ENCODE measurements at regions not wholly inside any gene's neighbourhood (a gene's known extent, or its start where the extent isn't known, plus 50 kb on each side); places are given as distances from the start of the nearest gene placed in this dataset.

DNA sequence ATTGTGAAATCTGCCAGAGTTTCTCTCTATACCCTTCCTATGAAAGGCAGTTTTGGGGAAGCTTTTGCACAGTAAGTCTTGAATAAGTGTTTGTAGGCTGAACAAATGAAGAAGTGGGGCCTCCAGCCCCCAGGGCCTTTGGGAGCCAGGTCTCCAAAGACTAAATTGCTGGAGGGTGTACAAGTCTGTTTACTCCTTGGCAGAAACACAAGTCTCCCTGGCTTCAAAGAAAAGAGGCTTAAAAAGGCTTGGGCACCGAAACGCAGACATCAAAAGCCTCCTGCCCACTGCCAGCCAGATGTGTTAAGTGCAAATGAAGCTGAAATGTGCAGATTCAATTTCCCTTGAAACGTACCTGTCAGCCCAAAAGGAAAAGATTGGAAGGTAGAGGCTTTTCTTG, 146.3 kb downstream of the TMEM132E start (continued):
- TF ChIP-seq, protein P1, sequence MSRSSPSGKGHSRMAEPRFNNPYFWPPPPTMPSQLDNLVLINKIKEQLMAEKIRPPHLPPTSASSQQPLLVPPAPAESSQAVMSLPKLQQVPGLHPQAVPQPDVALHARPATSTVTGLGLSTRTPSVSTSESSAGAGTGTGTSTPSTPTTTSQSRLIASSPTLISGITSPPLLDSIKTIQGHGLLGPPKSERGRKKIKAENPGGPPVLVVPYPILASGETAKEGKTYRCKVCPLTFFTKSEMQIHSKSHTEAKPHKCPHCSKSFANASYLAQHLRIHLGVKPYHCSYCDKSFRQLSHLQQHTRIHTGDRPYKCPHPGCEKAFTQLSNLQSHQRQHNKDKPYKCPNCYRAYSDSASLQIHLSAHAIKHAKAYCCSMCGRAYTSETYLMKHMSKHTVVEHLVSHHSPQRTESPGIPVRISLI (CRISPR knock-in tag; IDR thresholded peaks at IDR 0.05; ENCODE audit: borderline replicate concordance): no peak
- TF ChIP-seq E2F2 (CRISPR knock-in tag; IDR thresholded peaks at IDR 0.05; ENCODE audit: borderline replicate concordance) (no peak), GMEB1 (CRISPR knock-in tag; IDR thresholded peaks at IDR 0.05; ENCODE audit: borderline replicate concordance) (no peak), TOPORS (CRISPR knock-in tag; IDR thresholded peaks at IDR 0.05) (no peak), ZNF878 (CRISPR knock-in tag; IDR thresholded peaks at IDR 0.05) (no peak), KDM3A (CRISPR knock-in tag; IDR thresholded peaks at IDR 0.05; ENCODE audit: low read depth) (no peak), MTF2 (CRISPR knock-in tag; IDR thresholded peaks at IDR 0.05; ENCODE audit: borderline replicate concordance) (no peak)
- TF ChIP-seq, protein P2, sequence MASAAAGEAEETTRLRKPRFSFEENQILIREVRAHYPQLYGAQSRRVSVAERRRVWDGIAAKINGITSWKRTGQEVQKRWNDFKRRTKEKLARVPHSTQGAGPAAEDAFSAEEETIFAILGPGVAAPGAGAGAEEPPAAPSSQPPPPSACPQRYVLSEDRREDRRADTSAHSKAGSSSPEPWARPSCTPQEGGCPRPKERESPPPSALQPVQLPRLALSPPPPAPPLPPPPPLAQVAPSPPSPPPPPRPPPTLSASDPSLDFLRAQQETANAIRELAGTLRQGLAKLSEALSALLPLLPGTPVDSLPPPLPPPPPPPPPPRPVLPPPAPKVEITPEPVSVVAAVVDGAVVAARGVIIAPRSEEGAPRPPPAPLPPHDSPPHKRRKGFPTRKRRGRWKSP (CRISPR knock-in tag; IDR thresholded peaks at IDR 0.05): no peak
- TF ChIP-seq, protein P3, sequence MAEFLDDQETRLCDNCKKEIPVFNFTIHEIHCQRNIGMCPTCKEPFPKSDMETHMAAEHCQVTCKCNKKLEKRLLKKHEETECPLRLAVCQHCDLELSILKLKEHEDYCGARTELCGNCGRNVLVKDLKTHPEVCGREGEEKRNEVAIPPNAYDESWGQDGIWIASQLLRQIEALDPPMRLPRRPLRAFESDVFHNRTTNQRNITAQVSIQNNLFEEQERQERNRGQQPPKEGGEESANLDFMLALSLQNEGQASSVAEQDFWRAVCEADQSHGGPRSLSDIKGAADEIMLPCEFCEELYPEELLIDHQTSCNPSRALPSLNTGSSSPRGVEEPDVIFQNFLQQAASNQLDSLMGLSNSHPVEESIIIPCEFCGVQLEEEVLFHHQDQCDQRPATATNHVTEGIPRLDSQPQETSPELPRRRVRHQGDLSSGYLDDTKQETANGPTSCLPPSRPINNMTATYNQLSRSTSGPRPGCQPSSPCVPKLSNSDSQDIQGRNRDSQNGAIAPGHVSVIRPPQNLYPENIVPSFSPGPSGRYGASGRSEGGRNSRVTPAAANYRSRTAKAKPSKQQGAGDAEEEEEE (CRISPR knock-in tag; IDR thresholded peaks at IDR 0.05; ENCODE audit: borderline replicate concordance): no peak
